Keratinocyte (primary cell): ENCODE measurements at regions not wholly inside any gene's neighbourhood (a gene's known extent, or its start where the extent isn't known, plus 50 kb on each side); places are given as distances from the start of the nearest gene placed in this dataset.

Experiments
- DNase-seq: peaks from one replicate; pipeline ENCODE4 v3.0.0-alpha.2; 2011; ENCODE audit warnings: low read depth, missing footprints, low spot score
- FAIRE-seq: peaks from 2 replicates; lab custom pipeline; 2011; peaks lifted over from hg19 to GRCh38; lab: Jason Lieb, UNC
- H2AFZ ChIP-seq: 2 replicates; pipeline ENCODE4 v1.6.0; 2012; ENCODE audit warnings: low read length, control low read depth, inconsistent platforms; ENCODE audit not compliant: control insufficient read depth
- H3K27ac ChIP-seq: 2 replicates; pipeline ENCODE4 v1.5.1; 2011; ENCODE audit warnings: low read length; ENCODE audit not compliant: control insufficient read depth, insufficient read depth
- H3K27me3 ChIP-seq: 3 replicates; pipeline ENCODE4 v1.6.0; 2011; ENCODE audit warnings: low read length; ENCODE audit not compliant: control insufficient read depth, insufficient read depth; ENCODE audit errors: extremely low read depth
- H3K36me3 ChIP-seq, 2 experiments: 2 replicates in 1 of 2; 3 replicates in 1 of 2; pipeline ENCODE4 v1.5.1; 2011; ENCODE audit warnings: low read length in 2 of 2, mild to moderate bottlenecking in 1 of 2; ENCODE audit not compliant: control insufficient read depth in 2 of 2, insufficient read depth in 2 of 2; ENCODE audit errors: extremely low read depth in 1 of 2
- H3K4me1 ChIP-seq: 3 replicates; pipeline ENCODE4 v1.5.1; 2011; ENCODE audit warnings: low read length; ENCODE audit not compliant: control insufficient read depth, insufficient read depth; ENCODE audit errors: extremely low read depth
- H3K4me2 ChIP-seq: 3 replicates; pipeline ENCODE4 v1.6.0; 2011; ENCODE audit warnings: low read depth, low read length; ENCODE audit not compliant: control insufficient read depth, insufficient read depth; ENCODE audit errors: extremely low read depth
- H3K4me3 ChIP-seq, 3 experiments: fragments of 200-600 bp in 1 of 3; sonication (generic) in 1 of 3; 2 replicates in 2 of 3; 3 replicates in 1 of 3; pipeline ENCODE4 v1.5.1; 2011 to 2016; ENCODE audit warnings: low read length in 3 of 3, mild to moderate bottlenecking in 3 of 3, control low read depth in 2 of 3, inconsistent platforms in 1 of 3, low read depth in 1 of 3, mixed read lengths in 1 of 3, mixed run types in 1 of 3, moderate library complexity in 1 of 3; ENCODE audit not compliant: control insufficient read depth in 2 of 3, insufficient read depth in 2 of 3; ENCODE audit errors: extremely low read depth in 1 of 3
- H3K79me2 ChIP-seq: 2 replicates; pipeline ENCODE4 v1.6.0; 2012; ENCODE audit warnings: low read length; ENCODE audit not compliant: control insufficient read depth, insufficient read depth
- H3K9ac ChIP-seq: 3 replicates; pipeline ENCODE4 v1.6.0; 2011; ENCODE audit warnings: low read length; ENCODE audit not compliant: control insufficient read depth, insufficient read depth; ENCODE audit errors: extremely low read depth
- H3K9me1 ChIP-seq: 3 replicates; pipeline ENCODE4 v1.6.0; 2011; ENCODE audit warnings: low read length; ENCODE audit not compliant: control insufficient read depth, insufficient read depth; ENCODE audit errors: extremely low read depth
- H3K9me3 ChIP-seq: 2 replicates; pipeline ENCODE4 v1.5.1; 2012; ENCODE audit warnings: low read depth, low read length; ENCODE audit not compliant: control insufficient read depth
- H4K20me1 ChIP-seq: 3 replicates; pipeline ENCODE4 v1.6.0; 2011; ENCODE audit warnings: low read length; ENCODE audit not compliant: control insufficient read depth, insufficient read depth; ENCODE audit errors: extremely low read depth
- CTCF ChIP-seq, 3 experiments: IDR thresholded peaks in 1 of 3; conservative IDR thresholded peaks in 1 of 3; optimal IDR thresholded peaks in 1 of 3; 2 replicates in 2 of 3; 3 replicates in 1 of 3; pipeline versions ENCODE3 to v1.5.1; 2011; ENCODE audit warnings: low read length in 3 of 3, mild to moderate bottlenecking in 3 of 3, moderate library complexity in 2 of 3, control low read depth in 1 of 3, inconsistent platforms in 1 of 3; ENCODE audit not compliant: insufficient read depth in 2 of 3; ENCODE audit errors: extremely low read depth in 1 of 3
- EZH2 ChIP-seq: IDR thresholded peaks from one replicate; pipeline ENCODE4 v1.6.1; 2012; ENCODE audit warnings: inconsistent platforms, mild to moderate bottlenecking, low read length, moderate library complexity
- dilution Hi-C: fragments of 300-500 bp; cut with MboI; formaldehyde crosslinking; loops from one replicate; pipeline ENCODE4 v1.7.0; 2020; ENCODE audit warnings: low sequenced_read_pairs; ENCODE audit not compliant: extremely low pct_ligation_motif_present

GRCh38 chr21:20425856-20426255 is 572.4 kb upstream of the NCAM2 start:
- Histone ChIP-seq H3K4me2 (no peak overlapping the region), H3K9me3 (peaks cover 5% of the 10 kb centered on the region), H2AFZ (no peak overlapping the region), H4K20me1 (no peaks in the 10 kb centered on the region), H3K4me1 (no peaks in the 10 kb centered on the region), H3K27me3 (no peaks in the 10 kb centered on the region), H3K79me2 (no peaks in the 10 kb centered on the region), H3K27ac (no peak overlapping the region), H3K9me1 (no peaks in the 10 kb centered on the region), H3K4me3 (no peak overlapping the region), H3K36me3 (no peaks in the 10 kb centered on the region), H3K9ac (no peak overlapping the region)
- no peak for FAIRE-seq
- no peak for TF ChIP-seq CTCF (optimal IDR thresholded peaks at IDR 0.05 in 1 of 3, IDR thresholded peaks at IDR 0.05 in 1 of 3, conservative IDR thresholded peaks at IDR 0.05 in 1 of 3; ENCODE audit: extremely low read depth in 1 of 3, insufficient read depth in 2 of 3, low read length in 3 of 3)
- TF ChIP-seq EZH2: no peak
- DNase-seq: no peak
- dilution Hi-C loops: no loop called here

- H3K36me3 ChIP-seq: no peaks in the 10 kb centered on the region
- H3K27ac ChIP-seq: no peak overlapping the region
- no peak for TF ChIP-seq EZH2
- no peak for TF ChIP-seq CTCF (optimal IDR thresholded peaks at IDR 0.05 in 1 of 3, IDR thresholded peaks at IDR 0.05 in 1 of 3, conservative IDR thresholded peaks at IDR 0.05 in 1 of 3; ENCODE audit: extremely low read depth in 1 of 3, insufficient read depth in 2 of 3, low read length in 3 of 3)
- H2AFZ ChIP-seq: no peak overlapping the region
- H3K79me2 ChIP-seq: no peaks in the 10 kb centered on the region
- peaks cover 2% of the 10 kb centered on the region for H3K9me3 ChIP-seq
- DNase-seq (no peak), FAIRE-seq (no peak)
- no peaks in the 10 kb centered on the region for H3K4me1 ChIP-seq
- no peak overlapping the region for H3K4me2 ChIP-seq
- H3K9me1 ChIP-seq: no peaks in the 10 kb centered on the region
- H3K4me3 ChIP-seq: no peak overlapping the region
- no peak overlapping the region for H3K9ac ChIP-seq
- H4K20me1 ChIP-seq: no peaks in the 10 kb centered on the region
- dilution Hi-C loops: no loop called here
- H3K27me3 ChIP-seq: no peaks in the 10 kb centered on the region
Observed at GRCh38 chr21:20440338-20440737, 557.9 kb upstream of the NCAM2 start.
